Keratinocyte (primary cell): ENCODE measurements at regions not wholly inside any gene's neighbourhood (a gene's known extent, or its start where the extent isn't known, plus 50 kb on each side); places are given as distances from the start of the nearest gene placed in this dataset.

ENCODE experiments used
- DNase-seq: peaks from one replicate; pipeline ENCODE4 v3.0.0-alpha.2; 2011; ENCODE audit warnings: low read depth, missing footprints, low spot score
- FAIRE-seq: peaks from 2 replicates; lab custom pipeline; 2011; peaks lifted over from hg19 to GRCh38; lab: Jason Lieb, UNC
- H2AFZ ChIP-seq: 2 replicates; pipeline ENCODE4 v1.6.0; 2012; ENCODE audit warnings: low read length, control low read depth, inconsistent platforms; ENCODE audit not compliant: control insufficient read depth
- H3K27ac ChIP-seq: 2 replicates; pipeline ENCODE4 v1.5.1; 2011; ENCODE audit warnings: low read length; ENCODE audit not compliant: control insufficient read depth, insufficient read depth
- H3K27me3 ChIP-seq: 3 replicates; pipeline ENCODE4 v1.6.0; 2011; ENCODE audit warnings: low read length; ENCODE audit not compliant: control insufficient read depth, insufficient read depth; ENCODE audit errors: extremely low read depth
- H3K36me3 ChIP-seq, 2 experiments: 2 replicates in 1 of 2; 3 replicates in 1 of 2; pipeline ENCODE4 v1.5.1; 2011; ENCODE audit warnings: low read length in 2 of 2, mild to moderate bottlenecking in 1 of 2; ENCODE audit not compliant: control insufficient read depth in 2 of 2, insufficient read depth in 2 of 2; ENCODE audit errors: extremely low read depth in 1 of 2
- H3K4me1 ChIP-seq: 3 replicates; pipeline ENCODE4 v1.5.1; 2011; ENCODE audit warnings: low read length; ENCODE audit not compliant: control insufficient read depth, insufficient read depth; ENCODE audit errors: extremely low read depth
- H3K4me2 ChIP-seq: 3 replicates; pipeline ENCODE4 v1.6.0; 2011; ENCODE audit warnings: low read depth, low read length; ENCODE audit not compliant: control insufficient read depth, insufficient read depth; ENCODE audit errors: extremely low read depth
- H3K4me3 ChIP-seq, 3 experiments: fragments of 200-600 bp in 1 of 3; sonication (generic) in 1 of 3; 2 replicates in 2 of 3; 3 replicates in 1 of 3; pipeline ENCODE4 v1.5.1; 2011 to 2016; ENCODE audit warnings: low read length in 3 of 3, mild to moderate bottlenecking in 3 of 3, control low read depth in 2 of 3, inconsistent platforms in 1 of 3, low read depth in 1 of 3, mixed read lengths in 1 of 3, mixed run types in 1 of 3, moderate library complexity in 1 of 3; ENCODE audit not compliant: control insufficient read depth in 2 of 3, insufficient read depth in 2 of 3; ENCODE audit errors: extremely low read depth in 1 of 3
- H3K79me2 ChIP-seq: 2 replicates; pipeline ENCODE4 v1.6.0; 2012; ENCODE audit warnings: low read length; ENCODE audit not compliant: control insufficient read depth, insufficient read depth
- H3K9ac ChIP-seq: 3 replicates; pipeline ENCODE4 v1.6.0; 2011; ENCODE audit warnings: low read length; ENCODE audit not compliant: control insufficient read depth, insufficient read depth; ENCODE audit errors: extremely low read depth
- H3K9me1 ChIP-seq: 3 replicates; pipeline ENCODE4 v1.6.0; 2011; ENCODE audit warnings: low read length; ENCODE audit not compliant: control insufficient read depth, insufficient read depth; ENCODE audit errors: extremely low read depth
- H3K9me3 ChIP-seq: 2 replicates; pipeline ENCODE4 v1.5.1; 2012; ENCODE audit warnings: low read depth, low read length; ENCODE audit not compliant: control insufficient read depth
- H4K20me1 ChIP-seq: 3 replicates; pipeline ENCODE4 v1.6.0; 2011; ENCODE audit warnings: low read length; ENCODE audit not compliant: control insufficient read depth, insufficient read depth; ENCODE audit errors: extremely low read depth
- EZH2 ChIP-seq: IDR thresholded peaks from one replicate; pipeline ENCODE4 v1.6.1; 2012; ENCODE audit warnings: inconsistent platforms, mild to moderate bottlenecking, low read length, moderate library complexity
- dilution Hi-C: fragments of 300-500 bp; cut with MboI; formaldehyde crosslinking; loops from one replicate; pipeline ENCODE4 v1.7.0; 2020; ENCODE audit warnings: low sequenced_read_pairs; ENCODE audit not compliant: extremely low pct_ligation_motif_present
- TF ChIP-seq, protein P1 (sequence below), 3 experiments: IDR thresholded peaks in 1 of 3; conservative IDR thresholded peaks in 1 of 3; optimal IDR thresholded peaks in 1 of 3; 2 replicates in 2 of 3; 3 replicates in 1 of 3; pipeline versions ENCODE3 to v1.5.1; 2011; ENCODE audit warnings: low read length in 3 of 3, mild to moderate bottlenecking in 3 of 3, moderate library complexity in 2 of 3, control low read depth in 1 of 3, inconsistent platforms in 1 of 3; ENCODE audit not compliant: insufficient read depth in 2 of 3; ENCODE audit errors: extremely low read depth in 1 of 3

DNA sequence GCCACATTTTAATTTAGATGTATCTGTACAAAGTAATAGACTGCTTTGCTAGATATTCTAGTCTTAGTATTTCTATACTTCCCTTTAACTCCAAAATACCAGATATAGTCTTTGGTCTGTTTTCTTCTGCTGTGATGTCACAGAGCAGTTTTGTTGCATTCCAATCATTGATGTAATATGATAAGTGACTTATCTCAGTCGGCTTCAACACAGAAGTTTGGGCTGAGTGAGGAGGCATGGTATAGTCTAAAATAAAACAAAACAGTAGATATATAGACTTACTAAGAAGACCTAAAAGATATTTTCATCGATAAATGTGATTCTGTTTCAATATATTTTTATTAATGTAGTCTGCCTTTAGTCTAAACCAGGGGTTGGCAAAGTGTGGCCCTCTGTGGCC lies 169.9 kb downstream of the DCK start:
- Histone ChIP-seq H3K27ac (no peak overlapping the region), H3K9me3 (no peaks in the 10 kb centered on the region), H3K9ac (no peak overlapping the region), H3K79me2 (no peaks in the 10 kb centered on the region), H3K27me3 (no peaks in the 10 kb centered on the region), H3K36me3 (no peaks in the 10 kb centered on the region), H3K9me1 (no peaks in the 10 kb centered on the region), H4K20me1 (no peaks in the 10 kb centered on the region), H3K4me1 (no peaks in the 10 kb centered on the region), H2AFZ (no peak overlapping the region), H3K4me2 (no peak overlapping the region), H3K4me3 (no peak overlapping the region)
- dilution Hi-C loops: no loop called here
- TF ChIP-seq, protein P1, sequence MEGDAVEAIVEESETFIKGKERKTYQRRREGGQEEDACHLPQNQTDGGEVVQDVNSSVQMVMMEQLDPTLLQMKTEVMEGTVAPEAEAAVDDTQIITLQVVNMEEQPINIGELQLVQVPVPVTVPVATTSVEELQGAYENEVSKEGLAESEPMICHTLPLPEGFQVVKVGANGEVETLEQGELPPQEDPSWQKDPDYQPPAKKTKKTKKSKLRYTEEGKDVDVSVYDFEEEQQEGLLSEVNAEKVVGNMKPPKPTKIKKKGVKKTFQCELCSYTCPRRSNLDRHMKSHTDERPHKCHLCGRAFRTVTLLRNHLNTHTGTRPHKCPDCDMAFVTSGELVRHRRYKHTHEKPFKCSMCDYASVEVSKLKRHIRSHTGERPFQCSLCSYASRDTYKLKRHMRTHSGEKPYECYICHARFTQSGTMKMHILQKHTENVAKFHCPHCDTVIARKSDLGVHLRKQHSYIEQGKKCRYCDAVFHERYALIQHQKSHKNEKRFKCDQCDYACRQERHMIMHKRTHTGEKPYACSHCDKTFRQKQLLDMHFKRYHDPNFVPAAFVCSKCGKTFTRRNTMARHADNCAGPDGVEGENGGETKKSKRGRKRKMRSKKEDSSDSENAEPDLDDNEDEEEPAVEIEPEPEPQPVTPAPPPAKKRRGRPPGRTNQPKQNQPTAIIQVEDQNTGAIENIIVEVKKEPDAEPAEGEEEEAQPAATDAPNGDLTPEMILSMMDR (optimal IDR thresholded peaks at IDR 0.05 in 1 of 3, IDR thresholded peaks at IDR 0.05 in 1 of 3, conservative IDR thresholded peaks at IDR 0.05 in 1 of 3; ENCODE audit: extremely low read depth in 1 of 3, insufficient read depth in 2 of 3, low read length in 3 of 3): no peak
- TF ChIP-seq EZH2: no peak
- DNase-seq (no peak), FAIRE-seq (no peak)

DNA sequence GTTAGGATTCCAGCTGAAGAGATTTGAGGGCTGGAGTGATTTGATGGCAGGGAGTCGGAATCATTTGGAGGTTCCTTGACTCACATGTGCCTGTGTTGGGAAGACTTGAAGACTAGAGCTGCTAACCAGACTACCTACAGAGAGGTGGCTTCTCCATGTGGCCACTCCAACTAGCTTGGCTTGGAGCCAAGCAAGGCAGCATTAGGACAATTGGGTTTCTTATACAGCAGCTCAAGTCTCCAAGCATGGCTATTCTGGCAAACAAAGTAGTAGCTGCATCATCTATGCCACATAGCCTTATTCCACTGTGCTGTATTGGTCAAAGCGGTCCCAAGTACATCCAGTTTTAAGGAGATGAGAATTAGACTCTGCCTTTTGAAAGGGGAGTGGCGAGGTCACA lies 171.7 kb upstream of the SLC4A4 start:
- no peak overlapping the region for H3K9ac ChIP-seq
- H3K79me2 ChIP-seq: no peaks in the 10 kb centered on the region
- H3K9me3 ChIP-seq: no peaks in the 10 kb centered on the region
- dilution Hi-C loops: no loop called here
- FAIRE-seq: no peak
- H3K4me2 ChIP-seq: no peak overlapping the region
- no peak for DNase-seq
- H4K20me1 ChIP-seq: no peaks in the 10 kb centered on the region
- no peak overlapping the region for H3K27ac ChIP-seq
- no peaks in the 10 kb centered on the region for H3K27me3 ChIP-seq
- no peak for TF ChIP-seq EZH2
- TF ChIP-seq, protein P1 (optimal IDR thresholded peaks at IDR 0.05 in 1 of 3, IDR thresholded peaks at IDR 0.05 in 1 of 3, conservative IDR thresholded peaks at IDR 0.05 in 1 of 3; ENCODE audit: extremely low read depth in 1 of 3, insufficient read depth in 2 of 3, low read length in 3 of 3): no peak
- no peak overlapping the region for H3K4me3 ChIP-seq
- no peaks in the 10 kb centered on the region for H3K36me3 ChIP-seq
- H3K9me1 ChIP-seq: no peaks in the 10 kb centered on the region
- no peaks in the 10 kb centered on the region for H3K4me1 ChIP-seq
- no peak overlapping the region for H2AFZ ChIP-seq
